ENCODE measurements at regions not wholly inside any gene's neighbourhood (a gene's known extent, or its start where the extent isn't known, plus 50 kb on each side); places are given as distances from the start of the nearest gene placed in this dataset.
A peak's percentile ranks its signal among the peaks of the same experiment; 100 is the strongest.
"Not testable (repeated sequence)": the region's sequence is repeated elsewhere in the genome, so short reads cannot be mapped to it uniquely, and the experiment has no call there.

DNA sequence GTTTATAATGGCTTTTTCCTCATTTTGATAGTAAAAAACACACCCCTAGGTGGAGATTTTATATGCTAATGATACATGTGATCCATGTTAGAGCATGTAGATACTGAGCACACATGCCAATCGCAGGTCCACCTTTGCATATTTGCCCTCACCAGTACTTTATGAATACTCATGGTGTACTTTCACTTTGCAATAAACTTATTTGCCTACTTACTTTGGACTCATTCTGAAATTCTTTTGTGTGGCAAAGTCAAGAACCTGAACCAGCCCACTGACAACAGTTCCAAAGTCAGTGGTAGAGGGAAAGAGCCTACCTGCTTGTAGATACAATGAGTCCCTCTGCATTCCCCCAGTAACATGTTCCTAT lies 58.5 kb upstream of the DHRS4 start:
- no peaks in the 10 kb centered on the region for H3K27me3 ChIP-seq (ENCODE audit: control insufficient read depth in 3 of 3, insufficient read depth in 3 of 3, low read length in 2 of 3)
- 81 to 94% methylated on average over 1 of the region's 1 CpG for WGBS, 2 donors
- no peak overlapping the region for H3K27ac ChIP-seq (ENCODE audit: low read depth in 1 of 2, low read length in 1 of 2)
- H3K9ac ChIP-seq (ENCODE audit: insufficient read depth in 1 of 2, low read length in 2 of 2) = no peak overlapping the region
- ATAC-seq (ENCODE audit: insufficient read depth, low FRiP score) (no peak), DNase-seq (no peak)
- H3K9me3 ChIP-seq (ENCODE audit: control insufficient read depth in 4 of 4, insufficient read depth in 3 of 4, low read length in 3 of 4) = no peaks in the 10 kb centered on the region
- no peaks in the 10 kb centered on the region for H3K4me1 ChIP-seq (ENCODE audit: control insufficient read depth in 5 of 5, insufficient read depth in 5 of 5, low read length in 5 of 5)
- H3K4me3 ChIP-seq = no peak overlapping the region
- no peaks in the 10 kb centered on the region for H3K36me3 ChIP-seq (ENCODE audit: control insufficient read depth in 4 of 4, insufficient read depth in 4 of 4, low read length in 4 of 4)
- TF ChIP-seq, protein P1, sequence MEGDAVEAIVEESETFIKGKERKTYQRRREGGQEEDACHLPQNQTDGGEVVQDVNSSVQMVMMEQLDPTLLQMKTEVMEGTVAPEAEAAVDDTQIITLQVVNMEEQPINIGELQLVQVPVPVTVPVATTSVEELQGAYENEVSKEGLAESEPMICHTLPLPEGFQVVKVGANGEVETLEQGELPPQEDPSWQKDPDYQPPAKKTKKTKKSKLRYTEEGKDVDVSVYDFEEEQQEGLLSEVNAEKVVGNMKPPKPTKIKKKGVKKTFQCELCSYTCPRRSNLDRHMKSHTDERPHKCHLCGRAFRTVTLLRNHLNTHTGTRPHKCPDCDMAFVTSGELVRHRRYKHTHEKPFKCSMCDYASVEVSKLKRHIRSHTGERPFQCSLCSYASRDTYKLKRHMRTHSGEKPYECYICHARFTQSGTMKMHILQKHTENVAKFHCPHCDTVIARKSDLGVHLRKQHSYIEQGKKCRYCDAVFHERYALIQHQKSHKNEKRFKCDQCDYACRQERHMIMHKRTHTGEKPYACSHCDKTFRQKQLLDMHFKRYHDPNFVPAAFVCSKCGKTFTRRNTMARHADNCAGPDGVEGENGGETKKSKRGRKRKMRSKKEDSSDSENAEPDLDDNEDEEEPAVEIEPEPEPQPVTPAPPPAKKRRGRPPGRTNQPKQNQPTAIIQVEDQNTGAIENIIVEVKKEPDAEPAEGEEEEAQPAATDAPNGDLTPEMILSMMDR (IDR thresholded peaks at IDR 0.05; ENCODE audit: control extremely low read depth, extremely low read depth) = no peak

DNA sequence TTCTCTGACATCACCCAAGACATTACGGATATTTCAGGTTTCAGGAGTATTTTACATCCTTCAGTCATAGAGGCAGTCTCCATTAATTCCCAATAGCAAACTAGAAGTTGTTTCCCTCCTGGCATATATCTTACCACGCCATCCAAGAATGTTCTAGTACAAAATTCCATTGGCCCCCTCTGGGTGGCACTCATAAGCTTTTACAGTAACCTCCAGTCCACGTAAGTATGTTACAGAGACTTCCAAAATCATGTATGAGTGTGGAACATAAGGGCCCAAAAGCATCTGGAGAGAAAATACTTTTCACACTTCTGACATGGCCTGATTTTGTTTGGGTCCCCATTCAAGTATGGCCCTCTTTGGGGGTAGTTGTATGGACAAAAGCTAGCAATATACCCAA lies 58.1 kb upstream of the DHRS4 start:
- Histone ChIP-seq H3K9ac (ENCODE audit: insufficient read depth in 1 of 2, low read length in 2 of 2) (no peak overlapping the region), H3K4me1 (ENCODE audit: control insufficient read depth in 5 of 5, insufficient read depth in 5 of 5, low read length in 5 of 5) (no peaks in the 10 kb centered on the region), H3K36me3 (ENCODE audit: control insufficient read depth in 4 of 4, insufficient read depth in 4 of 4, low read length in 4 of 4) (no peaks in the 10 kb centered on the region), H3K27ac (ENCODE audit: low read depth in 1 of 2, low read length in 1 of 2) (no peak overlapping the region), H3K4me3 (no peak overlapping the region), H3K9me3 (ENCODE audit: control insufficient read depth in 4 of 4, insufficient read depth in 3 of 4, low read length in 3 of 4) (no peaks in the 10 kb centered on the region), H3K27me3 (ENCODE audit: control insufficient read depth in 3 of 3, insufficient read depth in 3 of 3, low read length in 2 of 3) (no peaks in the 10 kb centered on the region)
- peak in 1 of 3 donors; percentile 19 for DNase-seq
- WGBS, 2 donors = 69 to 85% methylated on average over 3 of the region's 3 CpGs
- TF ChIP-seq, protein P1 (IDR thresholded peaks at IDR 0.05; ENCODE audit: control extremely low read depth, extremely low read depth) = no peak
- ATAC-seq (ENCODE audit: insufficient read depth, low FRiP score) = no peak

DNA sequence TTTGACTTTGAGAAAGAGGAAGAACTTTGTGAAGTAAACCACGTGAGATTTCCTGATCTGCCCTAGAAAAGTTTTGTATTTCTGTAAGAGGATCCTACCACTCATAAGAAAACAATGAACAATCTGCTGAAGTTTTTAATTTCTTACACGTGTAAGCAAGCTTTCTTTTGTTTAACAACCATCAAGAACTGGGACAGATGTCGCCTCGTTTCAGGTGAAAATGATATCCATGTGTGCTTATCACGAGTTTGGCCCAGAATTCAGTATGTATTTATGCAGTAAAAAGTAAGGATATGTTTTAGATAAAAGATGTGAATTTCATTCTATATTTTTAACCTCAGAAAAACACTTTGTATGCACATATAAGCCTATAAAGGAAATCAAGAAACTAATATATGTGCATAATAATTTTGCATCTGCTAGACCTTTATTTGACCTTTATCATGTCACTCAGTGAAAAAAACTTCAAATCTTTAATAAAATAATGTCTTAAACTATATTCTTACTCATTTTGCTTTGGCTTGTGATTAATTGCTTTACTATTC lies 56.9 kb upstream of the DHRS4 start:
- Histone ChIP-seq H3K36me3 (ENCODE audit: control insufficient read depth in 4 of 4, insufficient read depth in 4 of 4, low read length in 4 of 4) (no peaks in the 10 kb centered on the region), H3K4me1 (ENCODE audit: control insufficient read depth in 5 of 5, insufficient read depth in 5 of 5, low read length in 5 of 5) (no peaks in the 10 kb centered on the region), H3K9ac (ENCODE audit: insufficient read depth in 1 of 2, low read length in 2 of 2) (no peak overlapping the region), H3K9me3 (ENCODE audit: control insufficient read depth in 4 of 4, insufficient read depth in 3 of 4, low read length in 3 of 4) (no peaks in the 10 kb centered on the region), H3K27me3 (ENCODE audit: control insufficient read depth in 3 of 3, insufficient read depth in 3 of 3, low read length in 2 of 3) (no peaks in the 10 kb centered on the region), H3K27ac (ENCODE audit: low read depth in 1 of 2, low read length in 1 of 2) (no peak overlapping the region), H3K4me3 (no peak overlapping the region)
- DNase-seq = no peak
- ATAC-seq (ENCODE audit: insufficient read depth, low FRiP score) = no peak
- TF ChIP-seq, protein P1 (IDR thresholded peaks at IDR 0.05; ENCODE audit: control extremely low read depth, extremely low read depth) = no peak
- WGBS, 2 donors = 53 to 61% methylated on average over 5 of the region's 5 CpGs

DNA sequence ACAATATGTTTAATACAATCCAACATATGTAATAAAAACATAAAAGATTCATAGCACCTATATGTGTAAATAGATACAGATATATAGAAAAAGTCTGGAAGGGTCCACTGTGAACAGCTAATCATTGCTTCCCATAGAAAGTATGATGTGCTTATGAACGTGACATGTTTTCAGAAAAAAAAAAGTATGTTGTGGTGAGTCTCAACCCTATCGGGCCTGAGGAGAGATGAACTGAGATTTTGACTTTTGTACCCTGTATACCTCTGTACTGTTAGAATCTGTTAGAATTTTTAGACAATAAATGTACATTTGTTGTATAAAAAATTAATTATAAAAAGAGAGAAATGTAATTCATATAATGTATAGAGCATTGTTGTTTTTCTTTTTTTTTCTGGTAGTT lies 56.3 kb upstream of the DHRS4 start:
- not testable (repeated sequence) for H3K27me3 ChIP-seq (ENCODE audit: control insufficient read depth in 3 of 3, insufficient read depth in 3 of 3, low read length in 2 of 3); H3K9ac ChIP-seq (ENCODE audit: insufficient read depth in 1 of 2, low read length in 2 of 2); DNase-seq; H3K4me3 ChIP-seq; H3K4me1 ChIP-seq (ENCODE audit: control insufficient read depth in 5 of 5, insufficient read depth in 5 of 5, low read length in 5 of 5); H3K9me3 ChIP-seq (ENCODE audit: control insufficient read depth in 4 of 4, insufficient read depth in 3 of 4, low read length in 3 of 4); H3K27ac ChIP-seq (ENCODE audit: low read depth in 1 of 2, low read length in 1 of 2); H3K36me3 ChIP-seq (ENCODE audit: control insufficient read depth in 4 of 4, insufficient read depth in 4 of 4, low read length in 4 of 4); ATAC-seq (ENCODE audit: insufficient read depth, low FRiP score)
- 84 to 95% methylated on average over 2 of the region's 2 CpGs for WGBS, 2 donors

DNA sequence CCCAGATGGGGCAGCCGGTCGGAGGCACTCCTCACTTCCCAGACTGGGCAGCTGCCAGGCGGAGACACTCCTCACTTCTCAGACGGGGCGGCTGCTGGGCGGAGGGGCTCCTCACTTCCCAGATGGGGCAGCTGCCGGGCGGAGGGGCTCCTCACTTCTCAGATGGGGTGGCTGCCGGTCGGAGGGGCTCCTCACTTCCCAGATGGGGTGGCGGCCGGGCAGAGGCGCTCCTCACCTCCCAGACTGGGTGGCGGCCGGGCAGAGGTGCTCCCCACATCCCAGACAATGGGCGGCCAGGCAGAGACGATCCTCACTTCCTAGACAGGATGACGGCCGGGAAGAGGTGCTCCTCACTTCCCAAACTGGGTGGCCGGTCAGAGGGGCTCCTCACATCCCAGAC lies 55.2 kb upstream of the DHRS4 start:
- H3K4me1 ChIP-seq (ENCODE audit: control insufficient read depth in 5 of 5, insufficient read depth in 5 of 5, low read length in 5 of 5); H3K36me3 ChIP-seq (ENCODE audit: control insufficient read depth in 4 of 4, insufficient read depth in 4 of 4, low read length in 4 of 4); H3K9me3 ChIP-seq (ENCODE audit: control insufficient read depth in 4 of 4, insufficient read depth in 3 of 4, low read length in 3 of 4); H3K9ac ChIP-seq (ENCODE audit: insufficient read depth in 1 of 2, low read length in 2 of 2); ATAC-seq (ENCODE audit: insufficient read depth, low FRiP score); H3K27me3 ChIP-seq (ENCODE audit: control insufficient read depth in 3 of 3, insufficient read depth in 3 of 3, low read length in 2 of 3); DNase-seq; H3K4me3 ChIP-seq; H3K27ac ChIP-seq (ENCODE audit: low read depth in 1 of 2, low read length in 1 of 2): not testable (repeated sequence)
- 92 to 96% methylated on average over 14 to 20 of the region's 20 CpGs for WGBS, 2 donors
